Activated CD8-positive, alpha-beta memory T cell treated with anti-CD3 and anti-CD28 coated beads for 1 hour (primary cell): ENCODE measurements at regions not wholly inside any gene's neighbourhood (a gene's known extent, or its start where the extent isn't known, plus 50 kb on each side); places are given as distances from the start of the nearest gene placed in this dataset.
"Not testable (repeated sequence)": the region's sequence is repeated elsewhere in the genome, so short reads cannot be mapped to it uniquely, and the experiment has no call there.

Source experiments
- DNase-seq, 2 donors: peaks; one replicate each; pipeline ENCODE4 v3.0.0-alpha.2; 2020; ENCODE audit warnings: low read depth in 1 of 2; ENCODE audit errors: extremely low read depth in 1 of 2

GRCh38 chr10:32143302-32143847 is 87.2 kb upstream of the KIF5B start:
- no peak for DNase-seq

DNA sequence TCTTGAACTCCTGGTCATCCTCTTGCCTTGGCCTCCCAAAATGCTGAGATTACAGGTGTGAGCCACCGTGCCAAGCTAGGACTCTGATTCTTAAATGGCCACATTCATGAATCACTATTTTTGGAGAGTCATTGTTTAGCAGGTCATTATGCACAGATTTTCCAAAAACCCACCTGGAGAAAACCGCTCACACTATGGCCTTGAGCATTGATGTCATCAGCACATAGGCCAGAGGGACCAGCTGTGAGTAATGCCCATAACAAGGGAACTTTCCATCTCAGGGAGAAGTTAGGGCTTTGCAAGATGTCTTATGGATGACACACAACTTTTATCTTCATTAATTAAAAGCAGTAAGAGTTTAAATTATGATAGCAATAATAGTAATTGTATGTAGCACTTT is 86.4 kb upstream of the KIF5B start:
- no peak for DNase-seq

DNA sequence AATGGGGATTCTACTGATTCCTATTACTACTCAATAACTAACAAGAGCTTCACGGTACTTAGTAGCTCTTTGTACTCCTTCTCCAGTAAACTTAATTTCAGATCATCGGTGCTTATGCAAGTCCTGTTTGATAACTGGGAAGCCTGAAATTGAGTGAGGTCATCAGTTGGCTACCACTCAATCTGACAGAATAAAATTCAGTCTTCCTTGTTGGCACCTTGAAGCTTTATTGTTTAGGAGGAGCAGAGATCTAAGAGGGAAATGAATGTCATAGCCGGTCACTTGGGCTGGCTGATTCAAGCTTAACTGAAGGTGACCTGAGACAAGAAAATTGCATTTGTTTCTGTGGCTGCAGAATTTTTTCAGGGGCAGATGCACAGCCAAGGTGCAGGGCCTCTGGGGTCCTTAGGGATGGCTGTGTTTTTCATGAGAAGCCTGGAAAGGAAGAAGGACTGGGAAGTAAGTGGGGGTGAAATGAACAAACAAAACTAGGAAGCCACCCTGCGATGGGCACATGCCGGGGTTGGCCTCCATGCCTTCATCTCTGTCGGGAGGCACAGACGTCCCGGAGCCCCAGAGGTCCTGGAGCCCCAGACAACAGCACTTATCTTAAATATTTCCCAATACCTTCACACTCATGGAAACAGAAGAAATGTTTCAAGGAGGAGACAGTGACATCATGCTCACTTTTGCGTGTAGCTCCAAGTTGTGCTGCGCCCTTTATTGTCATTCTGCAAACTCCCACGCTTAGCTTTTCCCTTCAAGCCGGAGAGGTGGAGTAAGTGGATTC is 85.0 kb upstream of the KIF5B start:
- no peak for DNase-seq

GRCh38 chr10:32140403-32140802 is 84.2 kb upstream of the KIF5B start:
- no peak for DNase-seq

DNA sequence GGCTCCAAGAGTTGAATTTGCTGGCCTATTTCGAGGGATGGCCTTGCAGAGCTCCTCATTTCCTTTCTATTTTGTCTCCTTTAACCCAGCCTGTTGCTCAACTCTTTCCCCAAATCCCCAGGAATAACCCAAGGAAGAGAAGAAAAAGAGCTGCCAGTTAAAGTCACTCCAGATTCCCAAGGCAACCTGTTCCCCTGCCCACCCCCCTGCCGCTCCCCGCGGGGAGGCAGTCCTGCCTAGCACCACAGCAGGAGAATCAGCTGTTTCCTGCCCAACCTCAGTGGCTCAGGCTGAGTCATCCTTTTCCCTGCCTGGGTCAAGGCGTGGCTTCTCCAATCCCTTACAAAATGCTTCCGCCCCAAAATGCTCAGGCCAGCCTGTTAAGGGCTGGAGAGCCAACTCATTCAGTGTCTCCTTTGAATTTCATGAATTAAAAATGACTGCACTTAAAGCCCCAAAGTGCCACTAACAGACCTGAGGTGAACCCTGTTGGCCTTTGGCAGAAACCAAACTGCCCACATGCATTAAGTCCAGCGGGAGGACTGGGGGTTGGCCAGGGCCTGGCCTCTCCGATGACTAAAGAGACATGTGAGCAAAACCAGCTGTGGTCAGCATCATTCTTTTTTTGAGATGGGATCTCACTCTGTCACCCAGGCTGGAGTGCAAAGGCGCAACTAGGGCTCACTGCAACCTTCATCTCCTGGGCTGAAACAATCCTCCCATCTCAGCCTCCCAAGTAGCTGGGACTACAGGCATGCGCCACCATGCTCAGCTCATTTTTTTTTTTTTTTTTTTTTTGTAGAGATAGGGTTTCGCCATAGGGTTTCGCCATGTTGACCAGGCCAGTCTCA is 83.2 kb upstream of the KIF5B start:
- no peak for DNase-seq

- DNase-seq: not testable (repeated sequence)
Measured at GRCh38 chr10:32136927-32137326, 80.7 kb upstream of the KIF5B start.

- DNase-seq: not testable (repeated sequence)
Measured at GRCh38 chr10:32135796-32136195, 79.6 kb upstream of the KIF5B start.

GRCh38 chr10:32132357-32132946 is 76.2 kb upstream of the KIF5B start:
- DNase-seq: no peak

DNA sequence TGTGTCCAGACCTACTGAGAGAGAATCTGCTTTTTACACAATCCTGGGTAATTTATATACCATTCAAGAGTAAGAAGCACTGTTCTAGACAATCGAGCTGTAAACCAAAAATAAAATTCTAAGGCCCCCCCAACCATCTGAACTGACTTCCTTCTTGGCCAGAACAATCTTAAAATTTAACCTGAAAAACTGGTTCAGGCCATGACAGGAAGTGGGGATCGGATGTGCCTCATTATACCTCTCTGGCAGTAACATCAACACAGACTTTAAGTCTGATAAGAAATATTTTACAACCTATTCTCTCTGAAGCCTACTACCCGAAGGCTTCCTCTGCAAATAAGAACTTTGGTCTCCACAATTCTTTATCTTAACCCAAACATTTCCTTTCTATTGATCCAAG is 75.2 kb upstream of the KIF5B start:
- no peak for DNase-seq

- DNase-seq: no peak
Measured at GRCh38 chr10:32130788-32131187, 74.6 kb upstream of the KIF5B start.

DNA sequence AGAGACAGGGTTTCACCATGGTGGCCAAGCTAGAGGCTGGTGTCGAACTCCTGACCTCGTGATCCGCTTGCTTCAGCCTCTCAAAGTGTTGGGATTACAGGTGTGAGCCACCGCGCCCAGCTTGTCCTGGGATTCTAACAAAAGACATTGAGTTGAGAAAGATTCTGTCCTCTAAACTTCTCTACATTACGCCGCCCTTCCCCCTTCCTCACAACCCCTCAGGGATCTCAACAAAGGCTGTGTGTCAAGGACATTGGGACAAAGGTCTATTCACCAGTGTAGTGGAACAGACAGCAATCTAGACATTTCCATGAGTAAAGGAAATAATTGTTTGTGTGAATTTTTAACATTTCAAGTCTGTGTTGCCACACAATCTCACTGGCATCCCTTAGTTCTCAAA is 68.8 kb upstream of the KIF5B start:
- DNase-seq: no peak

DNA sequence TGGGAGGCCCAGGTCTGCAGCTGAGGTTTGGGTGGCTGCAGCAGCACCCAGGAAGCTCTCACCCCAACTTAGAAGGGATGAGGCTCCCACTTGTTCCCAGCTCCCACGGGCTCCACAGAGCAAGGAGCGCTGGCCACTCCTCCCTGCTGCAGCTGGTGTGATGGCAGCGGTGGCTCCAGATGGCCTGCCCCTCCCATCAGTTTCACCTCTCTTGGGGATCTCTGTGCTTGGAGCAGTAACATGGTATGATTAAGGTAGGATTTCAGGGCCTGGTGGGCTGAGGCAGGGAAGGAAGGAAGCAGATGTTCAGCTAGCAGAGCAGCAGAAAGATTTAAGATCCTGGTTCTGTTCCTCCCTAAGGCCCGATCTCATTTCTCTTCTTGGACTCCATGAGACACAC is 66.8 kb upstream of the KIF5B start:
- no peak for DNase-seq

DNA sequence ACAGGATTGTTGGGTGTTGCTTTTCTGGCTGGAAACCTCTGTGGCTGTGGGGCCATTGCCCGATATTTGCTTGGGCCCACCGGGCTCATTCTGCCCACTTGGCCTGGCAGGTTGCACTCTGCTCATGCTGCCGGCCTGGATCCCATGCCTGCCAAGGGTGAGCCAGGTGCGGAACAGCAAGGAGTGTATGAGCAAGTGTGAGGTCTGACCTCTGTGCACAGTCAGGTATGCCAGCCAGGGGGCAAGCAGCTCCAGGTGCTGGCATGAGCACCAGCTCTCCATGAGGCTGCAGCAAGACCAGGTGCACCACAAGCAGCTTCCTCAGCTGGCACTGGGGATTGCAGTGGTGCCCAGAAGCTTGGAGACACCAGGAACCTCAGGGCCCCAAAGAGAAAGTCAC is 65.4 kb upstream of the KIF5B start:
- no peak for DNase-seq

- DNase-seq: no peak
Measured at GRCh38 chr10:32120147-32120546, 63.9 kb upstream of the KIF5B start.

DNA sequence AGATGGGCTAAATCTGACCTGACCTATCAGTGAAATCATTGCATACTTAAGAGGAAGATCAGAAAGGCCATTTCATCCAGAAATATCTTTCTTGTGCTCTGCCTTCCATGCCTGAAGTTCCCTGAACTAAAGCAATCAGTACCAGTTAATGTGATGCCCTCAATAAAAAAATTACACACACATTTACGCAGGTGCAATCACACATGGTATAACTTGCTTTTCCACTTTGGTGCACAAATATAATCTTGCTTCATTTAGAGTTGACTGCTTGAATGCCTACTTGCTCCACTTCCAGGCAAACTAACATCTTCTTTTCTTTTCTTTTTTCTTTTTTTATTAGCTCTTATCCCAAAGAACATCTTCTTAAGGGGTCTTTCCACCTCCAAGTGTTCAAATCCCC is 58.3 kb upstream of the KIF5B start:
- DNase-seq: no peak

DNA sequence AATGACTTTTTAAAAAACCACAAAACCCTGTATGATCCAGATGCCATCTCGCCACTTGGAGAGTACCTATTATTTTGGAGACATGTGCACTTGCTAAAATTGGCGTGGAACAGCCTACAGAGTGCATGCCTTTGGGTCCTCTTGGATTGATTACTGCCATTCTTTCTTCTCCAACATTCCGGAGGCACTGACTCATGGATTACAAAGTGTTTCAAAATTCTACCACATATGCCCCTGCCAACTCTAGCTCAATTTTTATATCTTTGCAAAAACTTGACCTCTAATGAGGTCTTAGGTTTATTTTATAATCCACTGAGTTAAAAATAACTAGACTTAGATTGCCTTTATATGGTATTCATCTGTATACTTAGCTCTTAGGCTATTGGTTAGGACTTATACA is 55.8 kb upstream of the KIF5B start:
- DNase-seq: no peak

- no peak for DNase-seq
Measured at GRCh38 chr10:32111585-32111984, 55.4 kb upstream of the KIF5B start.

GRCh38 chr10:32110790-32111189 is 54.6 kb upstream of the KIF5B start:
- no peak for DNase-seq

DNA sequence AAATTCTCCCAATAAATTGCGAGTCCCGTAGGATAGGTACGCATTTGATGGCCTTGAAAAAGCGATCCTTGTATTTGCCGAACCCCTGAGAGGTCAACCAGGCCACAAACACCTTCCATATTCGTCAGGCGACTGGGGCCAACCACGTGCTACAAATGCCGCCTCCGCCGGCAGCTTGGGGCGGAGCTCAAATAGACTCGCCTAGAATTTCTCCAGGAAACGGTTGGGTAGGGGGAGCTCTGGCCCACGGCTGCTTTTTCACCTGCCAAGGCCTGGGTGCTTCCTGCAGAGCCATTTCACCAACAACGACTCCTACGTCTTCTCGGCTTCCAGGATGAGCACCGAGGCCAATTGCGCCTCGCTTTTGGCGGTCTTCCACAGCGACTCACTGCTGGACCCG is 53.4 kb upstream of the KIF5B start:
- no peak for DNase-seq
